ENCODE measurements at regions not wholly inside any gene's neighbourhood (a gene's known extent, or its start where the extent isn't known, plus 50 kb on each side); places are given as distances from the start of the nearest gene placed in this dataset.
A peak's percentile ranks its signal among the peaks of the same experiment; 100 is the strongest.
"Not testable (repeated sequence)": the region's sequence is repeated elsewhere in the genome, so short reads cannot be mapped to it uniquely, and the experiment has no call there.

GRCh38 chr20:33926425-33926824 lies 67.3 kb upstream of the RALY start:
- Histone ChIP-seq H3K36me3 (ENCODE audit: insufficient read depth, insufficient read length, low read length) (no peaks in the 10 kb centered on the region), H3K9ac (ENCODE audit: insufficient read length, low read depth) (no peak overlapping the region), H3K27me3 (ENCODE audit: insufficient read depth, insufficient read length) (peaks cover 7% of the 10 kb centered on the region), H3K9me3 (ENCODE audit: insufficient read depth, low read length) (no peaks in the 10 kb centered on the region), H3K4me1 (ENCODE audit: insufficient read depth, insufficient read length) (peaks cover 2% of the 10 kb centered on the region), H3K4me3 (ENCODE audit: insufficient read length, low read depth) (no peak overlapping the region)
- no peak for TF ChIP-seq SUZ12 (IDR thresholded peaks at IDR 0.05; ENCODE audit: extremely low read depth, insufficient read depth, insufficient read length)
- TF ChIP-seq YY1 (IDR thresholded peaks at IDR 0.05; ENCODE audit: insufficient read depth, insufficient read length), result no peak
- TF ChIP-seq ZNF274 (IDR thresholded peaks at IDR 0.05; ENCODE audit: low read depth, low read length), result no peak
- no peak for DNase-seq (ENCODE audit: low read depth, low spot score)

- DNase-seq (ENCODE audit: low read depth, low spot score), result no peak
- H3K9me3 ChIP-seq (ENCODE audit: insufficient read depth, low read length), result no peaks in the 10 kb centered on the region
- H3K9ac ChIP-seq (ENCODE audit: insufficient read length, low read depth), result no peak overlapping the region
- peaks cover 7% of the 10 kb centered on the region for H3K27me3 ChIP-seq (ENCODE audit: insufficient read depth, insufficient read length)
- H3K36me3 ChIP-seq (ENCODE audit: insufficient read depth, insufficient read length, low read length), result no peaks in the 10 kb centered on the region
- peaks cover 2% of the 10 kb centered on the region for H3K4me1 ChIP-seq (ENCODE audit: insufficient read depth, insufficient read length)
- no peak overlapping the region for H3K4me3 ChIP-seq (ENCODE audit: insufficient read length, low read depth)
- TF ChIP-seq YY1 (IDR thresholded peaks at IDR 0.05; ENCODE audit: insufficient read depth, insufficient read length) (no peak), SUZ12 (IDR thresholded peaks at IDR 0.05; ENCODE audit: extremely low read depth, insufficient read depth, insufficient read length) (no peak), ZNF274 (IDR thresholded peaks at IDR 0.05; ENCODE audit: low read depth, low read length) (no peak)
Measured at GRCh38 chr20:33927724-33928123, 66.0 kb upstream of the RALY start.

GRCh38 chr20:33929917-33930316 lies 63.8 kb upstream of the RALY start:
- TF ChIP-seq YY1 (IDR thresholded peaks at IDR 0.05; ENCODE audit: insufficient read depth, insufficient read length) (no peak), SUZ12 (IDR thresholded peaks at IDR 0.05; ENCODE audit: extremely low read depth, insufficient read depth, insufficient read length) (no peak), ZNF274 (IDR thresholded peaks at IDR 0.05; ENCODE audit: low read depth, low read length) (no peak)
- DNase-seq (ENCODE audit: low read depth, low spot score), result no peak
- H3K4me3 ChIP-seq (ENCODE audit: insufficient read length, low read depth), result no peak overlapping the region

GRCh38 chr20:33933469-33933909 lies 60.2 kb upstream of the RALY start:
- Histone ChIP-seq H3K27me3 (ENCODE audit: insufficient read depth, insufficient read length) (peaks cover 7% of the 10 kb centered on the region), H3K4me1 (ENCODE audit: insufficient read depth, insufficient read length) (peaks cover 2% of the 10 kb centered on the region), H3K9me3 (ENCODE audit: insufficient read depth, low read length) (no peaks in the 10 kb centered on the region), H3K9ac (ENCODE audit: insufficient read length, low read depth) (no peak overlapping the region), H3K4me3 (ENCODE audit: insufficient read length, low read depth) (no peak overlapping the region), H3K36me3 (ENCODE audit: insufficient read depth, insufficient read length, low read length) (no peaks in the 10 kb centered on the region)
- TF ChIP-seq ZNF274 (IDR thresholded peaks at IDR 0.05; ENCODE audit: low read depth, low read length) (no peak), SUZ12 (IDR thresholded peaks at IDR 0.05; ENCODE audit: extremely low read depth, insufficient read depth, insufficient read length) (no peak), YY1 (IDR thresholded peaks at IDR 0.05; ENCODE audit: insufficient read depth, insufficient read length) (peak; percentile 66)
- DNase-seq (ENCODE audit: low read depth, low spot score), result peak; percentile 38

More at GRCh38 chr20:33929917-33930316, 63.8 kb upstream of the RALY start:
- H3K9me3 ChIP-seq (ENCODE audit: insufficient read depth, low read length), result no peaks in the 10 kb centered on the region
- H3K27me3 ChIP-seq (ENCODE audit: insufficient read depth, insufficient read length), result peaks cover 7% of the 10 kb centered on the region
- H3K4me1 ChIP-seq (ENCODE audit: insufficient read depth, insufficient read length), result peaks cover 2% of the 10 kb centered on the region
- H3K36me3 ChIP-seq (ENCODE audit: insufficient read depth, insufficient read length, low read length), result no peaks in the 10 kb centered on the region
- H3K9ac ChIP-seq (ENCODE audit: insufficient read length, low read depth), result no peak overlapping the region

GRCh38 chr20:33936656-33937055 lies 57.1 kb upstream of the RALY start:
- Histone ChIP-seq H3K4me3 (ENCODE audit: insufficient read length, low read depth) (no peak overlapping the region), H3K36me3 (ENCODE audit: insufficient read depth, insufficient read length, low read length) (no peaks in the 10 kb centered on the region), H3K27me3 (ENCODE audit: insufficient read depth, insufficient read length) (no peaks in the 10 kb centered on the region), H3K9ac (ENCODE audit: insufficient read length, low read depth) (no peak overlapping the region), H3K9me3 (ENCODE audit: insufficient read depth, low read length) (no peaks in the 10 kb centered on the region), H3K4me1 (ENCODE audit: insufficient read depth, insufficient read length) (no peaks in the 10 kb centered on the region)
- no peak for DNase-seq (ENCODE audit: low read depth, low spot score)
- no peak for TF ChIP-seq YY1 (IDR thresholded peaks at IDR 0.05; ENCODE audit: insufficient read depth, insufficient read length)
- TF ChIP-seq ZNF274 (IDR thresholded peaks at IDR 0.05; ENCODE audit: low read depth, low read length), result no peak
- TF ChIP-seq SUZ12 (IDR thresholded peaks at IDR 0.05; ENCODE audit: extremely low read depth, insufficient read depth, insufficient read length), result no peak

- not testable (repeated sequence) for H3K9ac ChIP-seq (ENCODE audit: insufficient read length, low read depth); DNase-seq (ENCODE audit: low read depth, low spot score)
Measured at GRCh38 chr20:33939031-33939430, 54.7 kb upstream of the RALY start.

GRCh38 chr20:33940666-33941065 lies 53.0 kb upstream of the RALY start:
- H3K36me3 ChIP-seq (ENCODE audit: insufficient read depth, insufficient read length, low read length), result no peaks in the 10 kb centered on the region
- no peak overlapping the region for H3K4me3 ChIP-seq (ENCODE audit: insufficient read length, low read depth)
- no peak for DNase-seq (ENCODE audit: low read depth, low spot score)
- no peaks in the 10 kb centered on the region for H3K9me3 ChIP-seq (ENCODE audit: insufficient read depth, low read length)
- peaks cover 3% of the 10 kb centered on the region for H3K4me1 ChIP-seq (ENCODE audit: insufficient read depth, insufficient read length)
- no peak overlapping the region for H3K9ac ChIP-seq (ENCODE audit: insufficient read length, low read depth)
- TF ChIP-seq ZNF274 (IDR thresholded peaks at IDR 0.05; ENCODE audit: low read depth, low read length) (no peak), SUZ12 (IDR thresholded peaks at IDR 0.05; ENCODE audit: extremely low read depth, insufficient read depth, insufficient read length) (no peak), YY1 (IDR thresholded peaks at IDR 0.05; ENCODE audit: insufficient read depth, insufficient read length) (no peak)
- no peaks in the 10 kb centered on the region for H3K27me3 ChIP-seq (ENCODE audit: insufficient read depth, insufficient read length)

More at GRCh38 chr20:33939031-33939430, 54.7 kb upstream of the RALY start:
- H3K9me3 ChIP-seq (ENCODE audit: insufficient read depth, low read length); H3K27me3 ChIP-seq (ENCODE audit: insufficient read depth, insufficient read length); H3K4me1 ChIP-seq (ENCODE audit: insufficient read depth, insufficient read length); H3K36me3 ChIP-seq (ENCODE audit: insufficient read depth, insufficient read length, low read length); H3K4me3 ChIP-seq (ENCODE audit: insufficient read length, low read depth): not testable (repeated sequence)

Data from NT2/D1 (cell line).